Hepatocyte (in vitro differentiated cells): ENCODE measurements at regions not wholly inside any gene's neighbourhood (a gene's known extent, or its start where the extent isn't known, plus 50 kb on each side); places are given as distances from the start of the nearest gene placed in this dataset.

ENCODE experiments used
- DNase-seq: peaks from one replicate; pipeline ENCODE4 v3.0.0-alpha.2; 2016; ENCODE audit warnings: low spot score
- H2AFZ ChIP-seq: fragments of 200-600 bp; sonication (generic); 2 replicates; pipeline ENCODE4 v1.6.0; 2016; ENCODE audit warnings: antibody characterized with exemption, mild to moderate bottlenecking
- H3K27ac ChIP-seq: fragments of 200-600 bp; sonication (generic); 2 replicates; pipeline ENCODE4 v1.5.1; 2016; ENCODE audit warnings: mild to moderate bottlenecking
- H3K27me3 ChIP-seq: fragments of 200-600 bp; sonication (generic); 2 replicates; pipeline ENCODE4 v1.6.1; 2016
- H3K36me3 ChIP-seq: fragments of 200-600 bp; sonication (generic); replicated peaks from 2 replicates; pipeline ENCODE4 v1.5.1; 2016; ENCODE audit warnings: low read depth; ENCODE audit not compliant: insufficient read depth
- H3K4me1 ChIP-seq: fragments of 200-600 bp; sonication (generic); 2 replicates; pipeline ENCODE4 v1.5.1; 2016; ENCODE audit warnings: mild to moderate bottlenecking, moderate library complexity; ENCODE audit not compliant: insufficient read depth
- H3K4me2 ChIP-seq: fragments of 200-600 bp; sonication (generic); 2 replicates; pipeline ENCODE4 v1.6.0; 2016
- H3K4me3 ChIP-seq: fragments of 200-600 bp; sonication (generic); 2 replicates; pipeline ENCODE4 v1.5.1; 2016; ENCODE audit warnings: mild to moderate bottlenecking
- H3K79me2 ChIP-seq: fragments of 200-600 bp; sonication (generic); 2 replicates; pipeline ENCODE4 v1.6.0; 2017; ENCODE audit warnings: mild to moderate bottlenecking
- H3K9me2 ChIP-seq: fragments of 200-600 bp; sonication (generic); replicated peaks from 2 replicates; pipeline ENCODE4 v1.6.0; 2017; ENCODE audit warnings: mild to moderate bottlenecking; ENCODE audit not compliant: insufficient read depth
- H3K9me3 ChIP-seq: fragments of 200-600 bp; sonication (generic); 2 replicates; pipeline ENCODE4 v1.5.1; 2016; ENCODE audit warnings: low read depth, mild to moderate bottlenecking
- H4K20me1 ChIP-seq: fragments of 200-600 bp; sonication (generic); 2 replicates; pipeline ENCODE4 v1.6.0; 2016; ENCODE audit warnings: mild to moderate bottlenecking; ENCODE audit not compliant: insufficient read depth, poor library complexity, severe bottlenecking
- CTCF ChIP-seq: fragments of 200-600 bp; sonication (generic); IDR thresholded peaks from 2 replicates; pipeline ENCODE4 v1.5.1; 2016; ENCODE audit warnings: antibody characterized with exemption, mild to moderate bottlenecking; ENCODE audit not compliant: poor library complexity
- EZH2 ChIP-seq: fragments of 200-600 bp; sonication (generic); IDR thresholded peaks from 2 replicates; pipeline ENCODE4 v1.6.1; 2016; ENCODE audit warnings: antibody characterized with exemption, mild to moderate bottlenecking, borderline replicate concordance
- EZH2phosphoT487 ChIP-seq: fragments of 200-600 bp; sonication (generic); IDR thresholded peaks from one replicate; pipeline ENCODE4 v1.6.1; 2018; ENCODE audit warnings: antibody characterized with exemption, mild to moderate bottlenecking, low read depth, moderate library complexity; ENCODE audit not compliant: unreplicated experiment, severe bottlenecking
- WGBS: methylation state at CpG from one replicate; pipeline ENCODE4 v1.1.6; 2016; ENCODE audit warnings: low lambda C conversion rate; ENCODE audit errors: missing lambda C conversion rate; 5-methylcytosine and 5-hydroxymethylcytosine counted together

GRCh38 chr2:59956981-59957380, 596.5 kb downstream of the BCL11A start:
- Histone ChIP-seq H3K4me2 (no peak overlapping the region), H3K79me2 (no peaks in the 10 kb centered on the region), H2AFZ (no peak overlapping the region), H3K4me3 (no peak overlapping the region), H4K20me1 (no peaks in the 10 kb centered on the region), H3K27me3 (no peaks in the 10 kb centered on the region), H3K27ac (no peak overlapping the region), H3K9me2 (no peaks in the 10 kb centered on the region), H3K4me1 (no peaks in the 10 kb centered on the region), H3K36me3 (no peaks in the 10 kb centered on the region), H3K9me3 (no peaks in the 10 kb centered on the region)
- TF ChIP-seq EZH2phosphoT487 (no peak), EZH2 (no peak), CTCF (no peak)
- WGBS: 89% methylated on average over 4 of the region's 4 CpGs
- DNase-seq: no peak

GRCh38 chr2:59947917-59948541, 605.4 kb downstream of the BCL11A start:
- DNase-seq: peak; percentile 9
- Histone ChIP-seq H4K20me1 (no peaks in the 10 kb centered on the region), H3K9me3 (no peaks in the 10 kb centered on the region), H3K4me2 (peak overlapping the region; percentile 23), H3K27me3 (no peaks in the 10 kb centered on the region), H3K79me2 (no peaks in the 10 kb centered on the region), H3K9me2 (no peaks in the 10 kb centered on the region), H2AFZ (no peak overlapping the region), H3K4me1 (peaks cover 17% of the 10 kb centered on the region), H3K4me3 (no peak overlapping the region), H3K27ac (peak overlapping the region; percentile 20), H3K36me3 (no peaks in the 10 kb centered on the region)
- WGBS: 70% methylated on average over 10 of the region's 10 CpGs
- TF ChIP-seq CTCF: no peak
- no peak for TF ChIP-seq EZH2
- TF ChIP-seq EZH2phosphoT487: no peak

GRCh38 chr2:59947209-59947608, 606.2 kb downstream of the BCL11A start:
- Histone ChIP-seq H3K9me2 (no peaks in the 10 kb centered on the region), H4K20me1 (no peaks in the 10 kb centered on the region), H3K27ac (no peak overlapping the region), H3K79me2 (no peaks in the 10 kb centered on the region), H3K4me1 (peaks cover 17% of the 10 kb centered on the region), H3K36me3 (no peaks in the 10 kb centered on the region), H3K27me3 (no peaks in the 10 kb centered on the region), H3K9me3 (no peaks in the 10 kb centered on the region), H3K4me3 (no peak overlapping the region), H2AFZ (no peak overlapping the region), H3K4me2 (no peak overlapping the region)
- WGBS: 33% methylated on average over 3 of the region's 3 CpGs
- no peak for DNase-seq
- TF ChIP-seq CTCF (no peak), EZH2 (no peak), EZH2phosphoT487 (no peak)
